ENCODE measurements at regions not wholly inside any gene's neighbourhood (a gene's known extent, or its start where the extent isn't known, plus 50 kb on each side); places are given as distances from the start of the nearest gene placed in this dataset.

DNA sequence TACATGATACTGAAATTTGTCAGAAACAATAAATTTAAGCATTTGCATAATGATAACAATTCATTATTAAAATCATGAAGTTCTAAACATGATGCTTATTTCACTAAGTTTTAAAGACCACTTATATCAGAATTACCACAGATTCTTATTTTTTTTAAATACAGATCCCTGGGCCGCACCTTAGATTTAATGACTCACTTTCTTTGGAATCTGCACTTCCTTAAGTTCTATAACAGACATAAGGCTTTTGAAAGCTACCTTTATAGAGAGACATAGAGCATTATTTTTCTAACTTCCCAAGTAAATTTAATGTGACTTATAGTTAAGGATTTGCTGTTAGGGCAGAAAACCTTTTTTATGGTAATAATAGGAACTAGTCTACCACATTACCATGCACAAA is 214.9 kb downstream of the IPMK start:
- no peaks in the 10 kb centered on the region for H3K79me2 ChIP-seq (ENCODE audit: control insufficient read depth, insufficient read depth, low read length)
- intact Hi-C loops (cut with micrococcal nuclease; ENCODE audit: unreplicated experiment) (no loop called here), in situ Hi-C loops (cut with MboI) (no loop called here)
- no TSS peak for BruUV-seq (replicated peaks)
- WGBS (ENCODE audit: insufficient coverage, insufficient replicate concordance, low lambda C conversion rate, missing lambda C conversion rate): 0% methylated on average over 1 of the region's 1 CpG
- ATAC-seq (no peak), FAIRE-seq (no peak), DNase-seq (ENCODE audit: low read depth, low spot score) (no peak)
- H3K27ac ChIP-seq (ENCODE audit: control insufficient read depth, insufficient read depth): no peak overlapping the region
- H3K36me3 ChIP-seq (ENCODE audit: control insufficient read depth in 2 of 2, insufficient read depth in 2 of 2, low read length in 1 of 2): no peaks in the 10 kb centered on the region
- no peak for TF ChIP-seq ZNF274 (IDR thresholded peaks at IDR 0.05; ENCODE audit: insufficient read depth, insufficient read length)
- TF ChIP-seq NR2F1 (conservative IDR thresholded peaks at IDR 0.05): no peak
- TF ChIP-seq RAD21 (IDR thresholded peaks at IDR 0.05; ENCODE audit: insufficient read depth, low read depth, low read length): no peak
- no peak for TF ChIP-seq ZZZ3 (IDR thresholded peaks at IDR 0.05; ENCODE audit: control insufficient read depth, insufficient read length, low read depth)
- no peak for TF ChIP-seq CHD1 (IDR thresholded peaks at IDR 0.05; ENCODE audit: low read depth, low read length)
- no peak for TF ChIP-seq IRF4 (IDR thresholded peaks at IDR 0.05; ENCODE audit: low read depth, low read length)
- no peak for TF ChIP-seq SREBF2 (IDR thresholded peaks at IDR 0.05; ENCODE audit: low read length)
- TF ChIP-seq TARDBP (IDR thresholded peaks at IDR 0.05; ENCODE audit: borderline replicate concordance): no peak
- no peak for TF ChIP-seq SRF (IDR thresholded peaks at IDR 0.05; ENCODE audit: low read depth in 2 of 2, low read length in 2 of 2)
- TF ChIP-seq, protein P1, sequence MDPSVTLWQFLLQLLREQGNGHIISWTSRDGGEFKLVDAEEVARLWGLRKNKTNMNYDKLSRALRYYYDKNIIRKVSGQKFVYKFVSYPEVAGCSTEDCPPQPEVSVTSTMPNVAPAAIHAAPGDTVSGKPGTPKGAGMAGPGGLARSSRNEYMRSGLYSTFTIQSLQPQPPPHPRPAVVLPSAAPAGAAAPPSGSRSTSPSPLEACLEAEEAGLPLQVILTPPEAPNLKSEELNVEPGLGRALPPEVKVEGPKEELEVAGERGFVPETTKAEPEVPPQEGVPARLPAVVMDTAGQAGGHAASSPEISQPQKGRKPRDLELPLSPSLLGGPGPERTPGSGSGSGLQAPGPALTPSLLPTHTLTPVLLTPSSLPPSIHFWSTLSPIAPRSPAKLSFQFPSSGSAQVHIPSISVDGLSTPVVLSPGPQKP (IDR thresholded peaks at IDR 0.05; ENCODE audit: low read depth, low read length): no peak
- no peak for TF ChIP-seq SMAD5 (IDR thresholded peaks at IDR 0.05; ENCODE audit: low read depth)
- no peak for TF ChIP-seq MYB (IDR thresholded peaks at IDR 0.05; ENCODE audit: borderline replicate concordance, low read depth, low read length)
- H4K20me1 ChIP-seq (ENCODE audit: control insufficient read depth, insufficient read depth): no peaks in the 10 kb centered on the region
- no peak overlapping the region for H3K4me3 ChIP-seq
- RAD21 ChIA-PET (ENCODE audit: unreplicated experiment): no interaction called here
- SMC1A ChIA-PET (ENCODE audit: uncharacterized antibody, unreplicated experiment): no interaction called here
- no peaks in the 10 kb centered on the region for H3K4me1 ChIP-seq (ENCODE audit: control insufficient read depth, insufficient read depth, low read length)
- no peak overlapping the region for H3K4me2 ChIP-seq (ENCODE audit: control insufficient read depth, insufficient read depth)
- POLR2A ChIA-PET: no interaction called here
- no peaks in the 10 kb centered on the region for H3K27me3 ChIP-seq (replicated peaks in 1 of 2; ENCODE audit: control insufficient read depth in 2 of 2, insufficient read depth in 2 of 2, low read length in 1 of 2)
- H2AFZ ChIP-seq (ENCODE audit: control insufficient read depth, low read depth, low read length): no peak overlapping the region
- H3K9ac ChIP-seq (ENCODE audit: control insufficient read depth, insufficient read depth, low read length): no peak overlapping the region
- CTCF ChIA-PET: no interaction called here
- no peaks in the 10 kb centered on the region for H3K9me3 ChIP-seq (replicated peaks; ENCODE audit: control insufficient read depth, insufficient read depth, low read length)

Data from GM12878 (cell line).